Body of pancreas (tissue), 4 donors: ENCODE measurements at regions not wholly inside any gene's neighbourhood (a gene's known extent, or its start where the extent isn't known, plus 50 kb on each side); places are given as distances from the start of the nearest gene placed in this dataset.

ENCODE experiments used
- POLR2A ChIP-seq, 3 donors: fragments of 450-650 bp; IDR thresholded peaks; one replicate each; pipeline ENCODE4 v1.6.1; 2016; ENCODE audit warnings: antibody characterized with exemption in 3 of 3, mild to moderate bottlenecking in 2 of 3
- TF ChIP-seq, protein P1 (sequence below), 7 experiments: fragments of 450-650 bp in 4 of 7; fragments of 200-600 bp in 3 of 7; sonication (generic) in 3 of 7; IDR thresholded peaks; one replicate each; pipeline ENCODE4 v1.5.1; 2016 to 2019; ENCODE audit warnings: antibody characterized with exemption in 7 of 7

DNA sequence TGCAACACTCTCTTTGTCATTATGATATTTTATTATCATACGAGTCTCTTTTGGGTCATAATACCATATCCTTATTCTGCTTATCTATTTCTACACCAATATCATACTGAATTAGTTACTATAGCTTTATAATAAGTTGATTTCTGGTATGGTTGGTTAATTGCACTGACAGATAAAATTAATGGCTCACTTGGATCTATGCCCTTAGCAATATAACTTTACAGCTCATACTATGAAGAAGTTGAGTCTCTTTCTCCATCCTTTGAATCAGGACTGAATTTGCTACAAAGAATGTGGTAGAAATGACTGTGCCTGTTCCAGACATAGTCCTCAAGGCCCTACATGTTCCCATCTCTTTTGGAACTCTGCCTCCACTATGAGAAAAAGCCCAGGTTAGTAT is 139.7 kb upstream of the DYRK2 start:
- no peak for TF ChIP-seq POLR2A (IDR thresholded peaks at IDR 0.05)
- TF ChIP-seq, protein P1, sequence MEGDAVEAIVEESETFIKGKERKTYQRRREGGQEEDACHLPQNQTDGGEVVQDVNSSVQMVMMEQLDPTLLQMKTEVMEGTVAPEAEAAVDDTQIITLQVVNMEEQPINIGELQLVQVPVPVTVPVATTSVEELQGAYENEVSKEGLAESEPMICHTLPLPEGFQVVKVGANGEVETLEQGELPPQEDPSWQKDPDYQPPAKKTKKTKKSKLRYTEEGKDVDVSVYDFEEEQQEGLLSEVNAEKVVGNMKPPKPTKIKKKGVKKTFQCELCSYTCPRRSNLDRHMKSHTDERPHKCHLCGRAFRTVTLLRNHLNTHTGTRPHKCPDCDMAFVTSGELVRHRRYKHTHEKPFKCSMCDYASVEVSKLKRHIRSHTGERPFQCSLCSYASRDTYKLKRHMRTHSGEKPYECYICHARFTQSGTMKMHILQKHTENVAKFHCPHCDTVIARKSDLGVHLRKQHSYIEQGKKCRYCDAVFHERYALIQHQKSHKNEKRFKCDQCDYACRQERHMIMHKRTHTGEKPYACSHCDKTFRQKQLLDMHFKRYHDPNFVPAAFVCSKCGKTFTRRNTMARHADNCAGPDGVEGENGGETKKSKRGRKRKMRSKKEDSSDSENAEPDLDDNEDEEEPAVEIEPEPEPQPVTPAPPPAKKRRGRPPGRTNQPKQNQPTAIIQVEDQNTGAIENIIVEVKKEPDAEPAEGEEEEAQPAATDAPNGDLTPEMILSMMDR (IDR thresholded peaks at IDR 0.05): no peak
